ENCODE measurements at regions not wholly inside any gene's neighbourhood (a gene's known extent, or its start where the extent isn't known, plus 50 kb on each side); places are given as distances from the start of the nearest gene placed in this dataset.

GRCh38 chr21:41689289-41689583 is 77.6 kb downstream of the RIPK4 start:
- DNase-seq (ENCODE audit: low spot score), result no peak

GRCh38 chr21:41687633-41688032 is 79.2 kb downstream of the RIPK4 start:
- DNase-seq (ENCODE audit: low spot score), result no peak

- no peak for DNase-seq (ENCODE audit: low spot score)
Observed at GRCh38 chr21:41686664-41687063, 80.2 kb downstream of the RIPK4 start.

- DNase-seq (ENCODE audit: low spot score), result no peak
Observed at GRCh38 chr21:41685511-41686149, 81.2 kb downstream of the RIPK4 start.

GRCh38 chr21:41684381-41685245 is 82.2 kb downstream of the RIPK4 start:
- peak; percentile 53 for DNase-seq (ENCODE audit: low spot score)

- no peak for DNase-seq (ENCODE audit: low spot score)
Observed at GRCh38 chr21:41683815-41684214, 83.0 kb downstream of the RIPK4 start.

GRCh38 chr21:41682719-41683179 is 84.1 kb downstream of the RIPK4 start:
- no peak for DNase-seq (ENCODE audit: low spot score)

- DNase-seq (ENCODE audit: low spot score), result no peak
Observed at GRCh38 chr21:41681939-41682718, 84.7 kb downstream of the RIPK4 start.

- no peak for DNase-seq (ENCODE audit: low spot score)
Observed at GRCh38 chr21:41681348-41681801, 85.5 kb downstream of the RIPK4 start.

- DNase-seq (ENCODE audit: low spot score), result no peak
Observed at GRCh38 chr21:41680444-41681347, 86.2 kb downstream of the RIPK4 start.

GRCh38 chr21:41678924-41679318 is 87.9 kb downstream of the RIPK4 start:
- DNase-seq (ENCODE audit: low spot score), result peak; percentile 100

- peak; percentile 90 for DNase-seq (ENCODE audit: low spot score)
Observed at GRCh38 chr21:41678016-41678923, 88.6 kb downstream of the RIPK4 start.

- peak; percentile 93 for DNase-seq (ENCODE audit: low spot score)
Observed at GRCh38 chr21:41677671-41678015, 89.2 kb downstream of the RIPK4 start.

- no peak for DNase-seq (ENCODE audit: low spot score)
Observed at GRCh38 chr21:41676198-41676597, 90.7 kb downstream of the RIPK4 start.

- DNase-seq (ENCODE audit: low spot score), result no peak
Observed at GRCh38 chr21:41675574-41675973, 91.3 kb downstream of the RIPK4 start.

- no peak for DNase-seq (ENCODE audit: low spot score)
Observed at GRCh38 chr21:41674402-41674801, 92.5 kb downstream of the RIPK4 start.

- no peak for DNase-seq (ENCODE audit: low spot score)
Observed at GRCh38 chr21:41673596-41674335, 93.1 kb downstream of the RIPK4 start.

GRCh38 chr21:41673071-41673470 is 93.8 kb downstream of the RIPK4 start:
- DNase-seq (ENCODE audit: low spot score), result no peak

GRCh38 chr21:41672543-41672915 is 94.3 kb downstream of the RIPK4 start:
- no peak for DNase-seq (ENCODE audit: low spot score)

Data from H4 (cell line).